HG02798 (cell line): ENCODE measurements at regions not wholly inside any gene's neighbourhood (a gene's known extent, or its start where the extent isn't known, plus 50 kb on each side); places are given as distances from the start of the nearest gene placed in this dataset.

Source experiments
- ATAC-seq: cut with Tn5 transposase; IDR thresholded peaks from one replicate; pipeline ENCODE4 v1.9.1; 2021; ENCODE audit warnings: mild to moderate bottlenecking; ENCODE audit not compliant: unreplicated experiment, poor library complexity

DNA sequence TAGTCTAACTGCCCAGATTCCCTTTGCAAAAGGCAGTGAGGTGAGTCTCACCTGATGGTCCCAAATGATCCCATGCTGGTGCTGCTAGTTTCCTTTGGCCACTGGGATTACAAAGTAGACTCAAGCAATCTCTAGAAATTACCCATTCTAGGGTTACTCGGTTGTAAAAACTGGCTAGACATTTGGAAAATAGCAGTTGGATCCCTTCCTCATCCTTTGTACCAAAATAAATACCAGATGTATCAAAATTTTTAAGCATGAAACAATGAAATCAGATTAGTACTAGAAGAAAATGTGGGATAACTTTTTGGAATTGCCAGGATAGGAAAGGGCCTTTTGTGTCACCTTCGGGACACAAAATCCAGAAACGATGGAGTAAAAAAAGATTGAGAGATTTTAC, 112.9 kb upstream of the TOP1 start:
- no peak for ATAC-seq

DNA sequence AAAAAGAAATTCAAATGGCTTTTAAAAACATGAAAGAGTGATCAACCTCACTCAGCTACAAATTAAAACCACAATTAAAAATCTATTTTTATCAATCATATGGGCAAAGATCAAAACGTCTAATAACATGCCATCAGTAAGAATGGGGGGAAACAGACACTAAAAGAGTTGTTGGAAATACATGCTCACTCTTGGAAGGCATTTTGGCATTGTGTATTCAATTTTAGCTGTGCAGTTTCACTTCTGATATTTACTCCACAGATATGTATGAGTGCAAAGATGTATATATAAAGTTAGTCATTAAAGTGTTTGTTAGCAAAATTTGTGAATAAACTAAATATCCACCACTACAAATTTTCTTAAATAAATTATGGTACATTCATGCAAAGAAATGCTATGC, 112.3 kb upstream of the TOP1 start:
- no peak for ATAC-seq

DNA sequence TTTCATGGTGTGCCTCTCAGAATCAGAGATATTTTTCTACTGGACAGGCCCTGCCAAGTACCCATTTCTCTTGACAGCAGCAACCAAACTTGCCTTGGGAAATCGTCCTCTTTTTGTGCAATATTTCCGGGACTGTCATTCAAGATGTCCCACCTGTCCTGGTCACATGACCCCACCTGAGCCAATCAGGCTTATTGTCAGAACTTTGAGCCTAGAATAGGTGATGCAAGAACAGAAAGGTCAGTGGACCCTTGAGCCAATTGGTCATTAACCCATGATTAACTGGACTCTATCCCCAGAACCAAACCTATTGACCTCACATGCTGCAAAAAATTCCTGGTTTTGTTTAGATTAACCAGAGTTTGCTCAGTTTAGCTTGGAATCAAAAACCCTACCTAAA, 108.3 kb upstream of the TOP1 start:
- ATAC-seq = no peak

DNA sequence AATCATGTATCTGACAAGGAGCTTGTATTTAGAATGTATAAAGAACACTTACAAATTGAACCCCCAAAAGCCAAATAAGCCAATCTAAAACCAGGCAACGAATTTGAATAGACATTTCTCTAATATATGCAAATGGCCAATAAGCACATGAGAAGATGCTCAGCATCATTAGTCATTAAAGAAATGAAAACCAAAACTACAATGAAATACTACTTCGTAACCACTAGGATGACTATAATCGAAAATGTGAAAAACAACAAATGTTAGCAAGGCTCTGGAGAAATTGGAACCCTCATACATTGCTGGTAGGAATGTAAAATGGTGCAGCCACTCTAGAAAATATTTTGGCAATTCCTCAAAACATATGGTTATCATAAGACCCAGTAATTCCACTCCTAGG, 105.8 kb upstream of the TOP1 start:
- ATAC-seq = no peak

DNA sequence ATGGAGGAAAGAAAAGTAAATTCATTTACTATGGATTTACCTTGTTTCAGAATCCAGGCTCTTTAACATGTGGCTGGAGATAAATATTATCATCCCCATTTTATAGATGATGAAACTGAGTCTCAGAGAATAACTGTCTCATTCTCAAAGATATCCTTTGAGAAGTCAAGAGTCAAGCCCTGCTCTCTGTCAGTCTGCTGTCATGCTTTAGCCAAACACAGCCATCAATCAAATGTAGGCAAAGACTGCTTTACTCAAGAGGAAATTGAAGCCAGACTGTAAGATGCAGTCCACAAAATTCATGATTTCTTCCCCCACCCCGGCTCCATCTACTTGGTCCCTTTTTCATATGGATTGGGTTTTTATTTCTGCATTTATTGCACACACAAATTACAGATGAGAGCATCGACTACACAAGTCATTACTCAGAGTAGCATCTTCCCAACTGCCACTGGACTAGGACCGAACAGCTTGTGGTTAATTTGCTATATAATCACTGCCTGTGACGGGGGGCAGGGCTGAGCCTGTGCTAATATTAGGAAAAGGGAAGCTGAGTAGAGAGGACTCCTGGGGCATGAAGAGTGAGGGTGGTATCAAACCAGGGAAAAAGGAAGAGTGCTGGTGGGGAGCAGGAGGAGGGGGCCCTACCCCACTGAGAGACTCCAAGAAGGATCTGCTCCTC, 102.7 kb upstream of the TOP1 start:
- no peak for ATAC-seq

DNA sequence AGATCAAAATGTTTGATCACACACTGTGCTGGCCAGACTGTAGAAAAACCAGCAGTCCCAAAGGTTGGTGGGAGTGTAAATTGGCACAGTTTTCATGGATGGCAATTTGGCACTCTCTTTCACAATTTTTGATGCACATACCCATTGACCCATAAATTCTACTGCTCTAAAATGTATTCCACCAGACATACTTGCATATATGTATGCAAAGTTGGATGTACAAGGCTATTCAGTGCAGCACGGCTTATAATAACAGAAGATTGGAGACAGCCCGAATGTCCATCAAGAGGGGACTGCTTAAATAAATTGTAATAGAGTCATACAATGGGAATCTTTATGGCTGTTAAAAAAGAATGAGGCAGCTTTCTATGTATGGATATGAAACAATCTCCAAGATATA, 101.7 kb upstream of the TOP1 start:
- ATAC-seq = no peak

DNA sequence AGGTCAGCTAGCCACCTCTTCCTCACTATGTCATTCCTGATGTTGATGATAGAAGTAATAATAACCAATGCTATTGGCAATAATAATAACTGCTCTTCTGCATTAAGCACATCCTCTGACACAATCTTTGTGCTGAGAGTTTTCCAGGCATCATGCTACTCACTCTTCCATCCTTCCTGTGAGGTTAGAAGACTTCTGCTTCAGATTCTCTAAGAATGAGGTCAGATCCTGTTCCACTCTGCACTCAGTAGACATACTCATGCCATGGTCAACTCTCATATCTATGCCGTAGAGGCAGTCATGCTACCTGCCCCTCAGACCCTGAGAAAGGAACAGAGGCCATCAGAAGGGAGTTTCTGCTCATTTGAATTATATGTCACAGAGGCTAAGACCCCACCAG, 98.1 kb upstream of the TOP1 start:
- no peak for ATAC-seq

DNA sequence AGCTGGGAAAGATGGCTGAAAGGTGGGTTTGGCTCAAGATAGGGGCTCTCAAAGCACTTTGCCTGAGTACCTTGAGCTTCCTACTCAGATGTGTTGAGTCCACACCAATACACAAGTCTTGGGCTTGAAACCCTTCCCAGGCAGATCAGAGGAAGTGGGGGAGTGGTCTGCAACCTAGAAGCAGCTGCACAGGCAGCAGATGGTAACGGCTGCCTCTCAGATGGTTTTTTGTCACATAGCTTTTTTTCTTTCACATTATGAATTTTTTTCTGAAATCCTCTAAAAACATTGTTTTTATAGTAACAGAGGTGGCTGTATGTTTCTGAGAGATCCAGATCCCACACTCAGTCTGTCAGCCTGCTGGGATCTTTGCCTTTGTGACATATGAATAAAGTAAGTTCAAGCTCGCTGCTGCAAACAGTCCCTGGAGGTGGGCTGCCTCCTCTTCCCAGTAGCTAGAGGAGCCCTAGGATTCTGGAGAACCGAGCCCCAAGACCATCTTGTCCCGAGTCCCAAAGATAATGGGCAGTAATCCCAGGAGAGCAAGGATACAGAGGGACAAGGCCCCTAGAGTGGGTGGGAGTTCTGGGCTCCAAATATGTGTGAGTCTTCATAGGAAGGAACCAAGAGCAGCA, 97.1 kb upstream of the TOP1 start:
- ATAC-seq = no peak

DNA sequence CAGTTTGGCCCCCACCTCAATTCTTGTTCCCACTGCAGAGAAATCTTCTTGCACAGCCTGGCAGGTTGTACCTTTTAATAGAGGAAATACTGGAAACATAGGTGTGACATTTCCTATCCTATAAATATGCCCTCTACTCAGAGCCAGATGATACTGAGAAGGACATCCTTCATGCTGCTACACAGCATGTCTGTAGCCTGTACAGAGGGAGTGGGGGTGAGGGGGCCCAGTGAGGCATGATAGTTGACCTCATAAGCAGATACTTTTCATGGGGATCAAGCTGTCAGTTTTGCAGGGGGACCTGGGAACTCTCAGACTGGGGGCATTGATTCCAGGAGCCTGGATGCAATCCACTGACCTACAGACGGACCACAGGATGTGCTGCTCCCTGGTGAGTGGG, 96.2 kb upstream of the TOP1 start:
- no peak for ATAC-seq

DNA sequence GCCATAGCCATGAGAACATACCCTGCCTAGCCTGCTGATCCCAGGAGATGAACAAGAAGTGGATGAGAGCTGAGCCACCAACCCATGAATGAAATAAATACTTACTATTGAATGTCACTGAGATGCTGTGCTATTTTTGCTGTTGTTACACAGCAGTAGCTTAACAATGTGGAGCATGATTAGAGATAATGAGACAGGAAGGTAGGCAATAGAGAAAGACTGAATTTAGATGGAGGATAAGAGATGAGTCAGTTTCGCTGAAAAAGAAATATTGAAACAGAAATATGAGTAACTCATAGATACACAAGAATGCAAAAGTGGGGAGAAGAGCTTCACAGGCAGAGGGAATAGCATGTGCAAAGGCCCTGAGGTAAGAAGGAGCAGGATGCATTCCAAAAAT, 94.9 kb upstream of the TOP1 start:
- no peak for ATAC-seq

DNA sequence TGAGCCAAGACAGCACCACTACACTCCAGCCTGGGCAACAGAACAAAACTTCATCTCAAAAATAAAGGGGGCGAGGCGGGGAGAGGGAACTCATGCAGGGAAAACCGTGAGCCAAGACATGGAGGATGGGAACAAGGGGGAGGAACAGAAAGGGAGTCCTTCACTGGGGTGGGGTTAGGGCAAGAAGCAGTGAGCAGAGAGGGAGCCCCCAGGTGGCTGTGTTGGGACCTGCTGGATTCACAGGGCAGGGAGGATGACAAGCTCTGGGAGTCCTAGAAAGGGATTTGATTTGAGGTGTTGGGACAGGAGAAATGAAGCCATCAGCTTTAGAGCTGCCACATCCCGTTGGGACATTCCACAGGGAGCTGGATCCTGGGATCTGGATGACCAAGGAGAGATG, 90.6 kb upstream of the TOP1 start:
- no peak for ATAC-seq

DNA sequence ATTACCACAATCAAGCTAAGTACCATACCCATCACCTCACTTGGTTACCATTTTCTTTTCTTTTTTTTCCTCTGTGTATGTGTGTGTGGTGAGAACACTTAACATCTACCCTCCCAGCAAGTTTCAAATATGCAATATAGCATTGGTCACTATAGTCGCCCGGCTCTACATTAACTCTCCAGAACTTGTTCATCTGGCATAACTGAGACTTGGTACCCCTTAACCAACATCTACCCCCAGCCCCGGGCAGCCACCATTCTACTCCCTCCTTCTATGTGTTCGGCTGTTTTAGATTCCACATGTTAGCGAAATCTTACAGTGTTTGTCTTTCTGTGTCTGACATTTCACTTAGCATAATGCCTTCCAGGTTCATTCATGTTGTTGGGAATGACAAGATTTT, 89.0 kb upstream of the TOP1 start:
- no peak for ATAC-seq

DNA sequence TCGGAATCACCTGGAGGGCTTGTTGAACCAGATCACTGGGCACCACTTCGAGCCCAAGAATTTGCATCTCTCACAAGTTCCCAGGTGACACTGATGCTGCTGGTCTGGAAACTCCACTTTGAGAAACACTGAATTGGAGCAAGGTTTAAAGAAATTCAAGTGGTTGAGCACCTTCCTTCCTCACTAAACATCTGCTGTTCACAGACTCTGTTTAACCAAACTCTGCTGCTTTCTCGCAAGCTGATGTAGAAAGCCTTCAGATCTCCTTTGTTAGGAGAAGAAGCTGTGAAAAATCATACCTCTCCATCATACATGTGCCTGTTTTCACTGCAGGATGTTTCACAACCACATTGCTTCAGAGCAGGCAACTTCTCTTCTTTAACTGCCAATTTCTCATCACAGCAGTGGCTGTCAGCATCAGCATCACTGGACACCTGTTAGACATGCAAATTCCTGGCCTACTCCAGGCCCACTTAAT, 87.5 kb upstream of the TOP1 start:
- no peak for ATAC-seq

DNA sequence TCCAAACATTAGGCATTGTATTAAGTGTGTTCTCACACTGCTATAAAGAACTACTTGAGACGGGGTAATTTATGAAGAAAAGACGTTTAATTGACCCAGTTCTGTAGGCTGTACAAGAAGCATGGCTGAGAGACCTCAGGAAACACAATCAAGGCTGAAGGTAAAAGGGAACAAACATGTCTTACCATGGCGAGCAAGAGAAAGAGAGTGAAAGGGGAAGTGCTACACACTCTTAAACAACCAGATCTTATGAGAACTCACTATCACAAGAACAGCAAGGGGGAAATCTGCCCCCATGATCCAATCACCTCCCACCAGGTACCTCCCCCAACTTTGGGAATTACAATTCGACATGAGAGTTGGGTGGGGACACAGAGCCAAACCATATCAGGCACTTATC, 86.6 kb upstream of the TOP1 start:
- no peak for ATAC-seq

DNA sequence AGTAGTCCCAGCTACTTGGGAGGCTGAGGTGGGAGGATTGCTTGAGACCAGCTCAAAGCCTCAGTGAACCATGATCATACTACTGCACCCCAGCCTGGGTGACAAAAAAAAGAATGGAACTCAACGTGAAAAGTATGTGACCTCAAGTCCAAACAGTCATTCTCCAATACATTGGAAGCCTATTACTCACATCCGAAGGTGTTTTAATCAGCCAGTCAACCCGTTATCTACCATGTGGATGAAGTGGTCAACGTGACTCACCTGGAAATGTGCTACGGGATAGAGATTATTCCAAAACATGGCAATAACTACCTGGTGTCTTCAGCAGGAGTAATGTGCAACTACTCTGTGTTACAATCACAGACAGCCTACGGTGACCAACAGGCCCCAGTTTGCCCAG, 85.8 kb upstream of the TOP1 start:
- no peak for ATAC-seq

DNA sequence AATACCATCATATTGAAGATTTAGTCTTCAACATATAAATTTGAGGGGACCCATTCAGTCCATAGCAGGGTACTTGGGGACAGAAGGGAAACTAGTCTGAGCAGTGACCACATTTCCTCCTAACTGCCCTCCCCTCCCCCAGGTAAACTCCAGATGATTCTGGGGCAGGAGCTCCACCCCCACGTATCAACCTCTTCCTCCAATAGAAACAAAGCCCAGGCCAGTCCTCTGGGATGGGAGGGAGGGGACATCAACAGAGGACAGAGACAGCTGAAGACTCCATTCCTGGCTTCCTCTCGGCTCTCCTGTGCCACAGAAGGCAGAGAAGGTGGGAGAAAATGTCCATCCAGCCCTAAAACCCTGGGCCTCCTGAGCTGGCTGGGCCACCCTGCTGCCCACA, 85.0 kb upstream of the TOP1 start:
- ATAC-seq = no peak

DNA sequence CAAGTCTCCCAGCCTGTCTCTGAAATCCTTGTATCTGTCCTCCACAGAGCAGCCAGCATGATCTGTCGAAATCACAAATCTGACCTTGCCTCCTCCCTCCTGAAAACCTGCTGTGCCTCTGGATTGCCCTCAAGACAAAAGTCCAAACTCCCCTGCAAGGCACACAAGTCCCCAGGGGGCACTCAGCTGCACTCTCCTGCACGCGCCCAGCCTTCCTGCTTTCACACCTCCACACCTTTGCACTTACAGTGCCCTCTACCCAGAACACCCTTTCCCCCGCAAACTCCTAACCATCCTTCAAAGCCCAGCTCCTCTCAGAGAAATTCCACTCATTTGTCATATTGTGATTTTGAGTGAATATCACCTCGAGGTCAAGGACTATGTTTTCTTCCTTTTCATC, 83.4 kb upstream of the TOP1 start:
- no peak for ATAC-seq

DNA sequence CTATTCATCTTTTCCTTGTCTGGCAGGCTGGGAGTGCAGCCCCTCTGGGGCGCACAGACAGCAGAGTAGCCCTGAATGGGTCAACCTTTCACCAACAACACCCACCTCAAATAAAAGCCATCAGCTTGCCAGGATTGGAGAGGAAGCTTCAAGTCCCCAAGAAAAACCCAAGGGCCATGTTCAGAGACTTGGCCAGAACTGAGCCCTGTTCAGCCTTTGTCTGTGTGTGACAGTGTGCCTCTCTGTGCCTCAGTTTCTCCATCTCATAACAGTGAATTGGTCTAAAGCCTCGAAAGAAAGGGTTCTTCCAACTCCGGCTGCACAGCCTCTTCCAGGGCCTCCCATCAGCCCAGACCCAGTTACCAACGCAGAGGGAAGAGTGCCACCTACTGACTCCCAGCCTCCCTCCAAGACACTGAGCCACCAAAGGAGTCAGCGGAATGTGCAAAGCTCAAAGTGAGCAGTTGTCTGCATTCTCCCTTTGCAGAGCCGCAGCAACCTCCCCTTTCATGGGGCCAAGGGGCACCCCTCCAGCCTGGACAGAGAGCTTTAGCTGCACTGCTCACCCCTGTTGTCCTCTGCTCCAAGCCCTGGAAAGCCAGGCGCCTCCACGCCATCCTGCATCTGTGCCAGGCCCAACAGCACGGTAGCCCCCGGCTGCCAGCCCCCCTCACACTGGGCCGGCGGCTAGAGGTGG, 82.7 kb upstream of the TOP1 start:
- no peak for ATAC-seq

DNA sequence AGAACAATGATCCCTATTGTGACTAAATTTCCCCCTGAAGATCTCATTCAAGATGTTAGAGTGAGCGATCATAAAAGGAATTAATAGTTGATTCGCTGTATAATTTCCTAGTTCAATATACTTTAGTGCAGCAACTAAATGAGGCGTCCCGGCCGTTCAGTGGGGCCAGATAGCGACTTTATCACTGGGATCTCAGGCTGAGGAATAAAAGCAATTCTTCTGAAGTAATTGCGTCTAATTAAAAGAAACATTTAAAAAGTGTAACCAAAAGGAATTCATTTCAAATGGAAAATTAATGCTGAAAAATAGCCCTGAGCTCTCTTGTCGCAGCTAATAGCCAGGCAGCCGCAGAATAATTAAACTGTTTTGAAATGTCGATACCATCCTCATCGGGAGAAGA, 82.2 kb upstream of the TOP1 start:
- no peak for ATAC-seq

DNA sequence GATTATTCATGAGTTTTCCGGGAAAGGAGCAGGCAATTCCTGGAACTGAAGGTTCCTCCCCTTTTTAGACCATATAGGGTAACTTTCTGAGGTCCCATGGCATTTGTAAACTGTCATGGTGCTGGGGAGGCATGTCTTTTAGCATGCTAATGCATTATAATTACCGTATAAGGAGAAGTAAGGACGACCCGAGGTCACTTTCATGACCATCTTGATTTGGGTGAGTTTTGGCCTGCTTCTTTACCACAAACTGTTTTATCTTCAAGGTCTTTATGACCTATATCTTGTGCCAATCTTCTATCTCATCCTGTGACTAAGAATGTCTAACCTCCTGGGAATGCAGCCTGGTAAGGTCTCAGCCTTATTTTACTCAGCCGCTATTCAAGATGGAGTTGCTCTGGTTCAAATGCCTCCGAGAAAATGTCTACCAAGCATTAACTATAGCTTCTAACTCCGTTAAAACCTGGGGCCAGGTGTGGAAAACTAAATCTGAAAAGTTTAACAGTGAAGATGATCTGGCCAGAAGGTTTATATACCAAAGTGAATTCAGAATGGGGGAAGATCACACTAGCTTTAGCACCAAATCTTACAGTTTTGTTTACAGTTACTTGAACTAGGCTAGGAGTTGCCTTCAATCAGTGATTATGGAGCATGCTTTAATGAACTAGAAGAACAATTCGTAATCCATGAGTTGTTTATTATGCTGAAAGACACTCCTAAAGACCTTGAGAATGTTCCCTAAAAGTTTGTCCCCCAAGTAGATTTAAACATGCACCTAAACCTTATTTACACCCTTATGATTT, 80.0 kb upstream of the TOP1 start:
- ATAC-seq = no peak

DNA sequence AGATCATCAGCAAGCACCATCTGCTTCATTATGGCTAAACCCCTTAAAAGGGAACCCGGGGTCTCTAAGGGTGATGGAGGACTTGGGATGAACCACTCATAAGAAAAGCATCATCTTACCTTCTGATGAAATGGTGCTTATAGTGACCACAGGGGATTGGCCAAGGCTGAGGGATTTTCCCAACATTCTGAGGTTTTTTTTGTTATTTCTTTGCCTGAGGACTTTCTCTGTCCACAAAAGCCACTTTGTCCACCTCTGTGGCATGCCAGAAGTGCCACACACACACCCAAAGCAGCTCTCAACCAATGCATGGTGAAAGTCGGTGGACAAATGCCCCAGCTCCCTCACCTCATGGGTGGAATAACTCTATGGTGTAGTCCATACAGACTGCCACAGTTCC, 79.3 kb upstream of the TOP1 start:
- no peak for ATAC-seq
